CD4-positive, alpha-beta T cell treated with Interleukin-4 for 4 hours (primary cell): ENCODE measurements at regions not wholly inside any gene's neighbourhood (a gene's known extent, or its start where the extent isn't known, plus 50 kb on each side); places are given as distances from the start of the nearest gene placed in this dataset.

Source experiments
- DNase-seq: peaks from one replicate; pipeline ENCODE4 v3.0.0-alpha.2; 2020

GRCh38 chr7:10804770-10805169, 168.9 kb upstream of the PHF14 start:
- DNase-seq, result no peak

GRCh38 chr7:10815546-10815945, 158.1 kb upstream of the PHF14 start:
- DNase-seq, result no peak

GRCh38 chr7:10821156-10821555, 152.5 kb upstream of the PHF14 start:
- DNase-seq, result no peak

- no peak for DNase-seq
These were observed 149.5 kb upstream of the PHF14 start for GRCh38 chr7:10824154-10824553.

GRCh38 chr7:10838228-10838627, 135.4 kb upstream of the PHF14 start:
- no peak for DNase-seq

- no peak for DNase-seq
These were observed 128.4 kb upstream of the PHF14 start for GRCh38 chr7:10845225-10845624.

- DNase-seq, result no peak
These were observed 118.1 kb upstream of the PHF14 start for GRCh38 chr7:10855583-10855982.

GRCh38 chr7:10860516-10860915, 113.2 kb upstream of the PHF14 start:
- DNase-seq, result no peak

GRCh38 chr7:10863476-10863875, 110.2 kb upstream of the PHF14 start:
- no peak for DNase-seq

- no peak for DNase-seq
These were observed 99.0 kb upstream of the PHF14 start for GRCh38 chr7:10874666-10875065.

- no peak for DNase-seq
These were observed 98.6 kb upstream of the PHF14 start for GRCh38 chr7:10875080-10875479.

GRCh38 chr7:10888861-10889260, 84.8 kb upstream of the PHF14 start:
- no peak for DNase-seq

GRCh38 chr7:10889266-10889898, 84.3 kb upstream of the PHF14 start:
- DNase-seq, result peak; percentile 57

GRCh38 chr7:10908600-10908999, 65.1 kb upstream of the PHF14 start:
- DNase-seq, result no peak

- no peak for DNase-seq
These were observed 63.2 kb upstream of the PHF14 start for GRCh38 chr7:10910447-10910846.

GRCh38 chr7:10912077-10912476, 61.6 kb upstream of the PHF14 start:
- no peak for DNase-seq

GRCh38 chr7:10913457-10913856, 60.2 kb upstream of the PHF14 start:
- DNase-seq, result no peak

- DNase-seq, result no peak
These were observed 55.5 kb upstream of the PHF14 start for GRCh38 chr7:10918093-10918590.

GRCh38 chr7:10919923-10920322, 53.7 kb upstream of the PHF14 start:
- DNase-seq, result no peak
